Left lung (tissue), 4 donors: ENCODE measurements at regions not wholly inside any gene's neighbourhood (a gene's known extent, or its start where the extent isn't known, plus 50 kb on each side); places are given as distances from the start of the nearest gene placed in this dataset.

Experiments used
- ATAC-seq: fragments of 200-7000 bp; cut with Tn5 transposase; one replicate; pipeline ENCODE4 v1.9.1; 2020; ENCODE audit warnings: moderate library complexity
- DNase-seq, 4 donors: peaks; one replicate each; pipeline ENCODE4 v3.0.0-alpha.2; 2013 to 2020
- H3K27ac ChIP-seq, 2 donors: fragments of 200-600 bp; sonication (generic) in 1 of 2; one replicate each; pipeline versions ENCODE4 v1.5.0 to v1.8.0; 2020 to 2021
- H3K27me3 ChIP-seq, 2 donors: fragments of 200-600 bp; sonication (generic) in 1 of 2; one replicate each; pipeline versions ENCODE4 v1.5.0 to v1.8.0; 2020 to 2021
- H3K36me3 ChIP-seq, 2 donors: fragments of 200-600 bp; sonication (generic) in 1 of 2; one replicate each; pipeline versions ENCODE4 v1.5.0 to v1.8.0; 2020 to 2021
- H3K4me1 ChIP-seq, 2 donors: fragments of 200-600 bp; one replicate each; pipeline ENCODE4 v1.8.0; 2021
- H3K4me3 ChIP-seq, 2 donors: fragments of 200-600 bp; sonication (generic) in 1 of 2; one replicate each; pipeline versions ENCODE4 v1.5.0 to v1.8.0; 2020 to 2021; ENCODE audit warnings: mild to moderate bottlenecking in 1 of 2
- H3K9me3 ChIP-seq, 2 donors: fragments of 200-600 bp; sonication (generic) in 1 of 2; one replicate each; pipeline versions ENCODE4 v1.5.0 to v1.8.0; 2020 to 2021
- intact Hi-C, 2 donors: fragments of 100-400 bp; cut with DNase I; formaldehyde crosslinking; loops; one replicate each; pipeline versions ENCODE4 v1.11.2 to v1.14.2; 2022
- TF ChIP-seq, protein P1 (sequence below), 2 donors: fragments of 200-600 bp; sonication (generic) in 1 of 2; IDR thresholded peaks; one replicate each; pipeline versions ENCODE4 v1.5.0 to v1.8.0; 2021; ENCODE audit warnings: antibody characterized with exemption in 2 of 2
- donor health status: DM: no; HTN: yes; CAD: no.
- donor health status: DM: no; HTN: no; CAD: no.

DNA sequence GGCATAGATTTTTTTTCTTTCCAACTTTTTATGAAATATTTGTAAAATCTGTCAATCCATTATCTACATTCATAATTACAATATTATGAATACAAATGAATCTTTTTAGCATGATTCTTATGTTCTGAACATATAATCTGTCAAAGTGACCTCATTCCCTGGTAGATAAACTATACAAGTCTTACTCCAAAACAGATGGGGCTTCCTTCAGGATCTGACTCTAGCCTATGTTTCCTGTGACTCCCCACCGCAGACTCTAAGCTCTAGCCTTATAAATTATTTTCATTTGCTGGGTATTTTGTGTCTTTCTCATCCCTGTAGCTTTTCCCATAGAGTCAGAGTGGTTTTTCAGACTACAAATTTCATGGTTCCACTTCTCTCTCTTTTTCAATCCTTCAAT, 202.1 kb upstream of the KITLG start:
- H3K4me3 ChIP-seq, result no peak overlapping the region
- no peaks in the 10 kb centered on the region for H3K36me3 ChIP-seq
- intact Hi-C loops, result no loop called here
- ATAC-seq, result no peak
- no peak overlapping the region for H3K27ac ChIP-seq
- no peaks in the 10 kb centered on the region for H3K9me3 ChIP-seq
- DNase-seq, result no peak
- H3K4me1 ChIP-seq, result no peaks in the 10 kb centered on the region
- H3K27me3 ChIP-seq, result no peaks in the 10 kb centered on the region
- TF ChIP-seq, protein P1, sequence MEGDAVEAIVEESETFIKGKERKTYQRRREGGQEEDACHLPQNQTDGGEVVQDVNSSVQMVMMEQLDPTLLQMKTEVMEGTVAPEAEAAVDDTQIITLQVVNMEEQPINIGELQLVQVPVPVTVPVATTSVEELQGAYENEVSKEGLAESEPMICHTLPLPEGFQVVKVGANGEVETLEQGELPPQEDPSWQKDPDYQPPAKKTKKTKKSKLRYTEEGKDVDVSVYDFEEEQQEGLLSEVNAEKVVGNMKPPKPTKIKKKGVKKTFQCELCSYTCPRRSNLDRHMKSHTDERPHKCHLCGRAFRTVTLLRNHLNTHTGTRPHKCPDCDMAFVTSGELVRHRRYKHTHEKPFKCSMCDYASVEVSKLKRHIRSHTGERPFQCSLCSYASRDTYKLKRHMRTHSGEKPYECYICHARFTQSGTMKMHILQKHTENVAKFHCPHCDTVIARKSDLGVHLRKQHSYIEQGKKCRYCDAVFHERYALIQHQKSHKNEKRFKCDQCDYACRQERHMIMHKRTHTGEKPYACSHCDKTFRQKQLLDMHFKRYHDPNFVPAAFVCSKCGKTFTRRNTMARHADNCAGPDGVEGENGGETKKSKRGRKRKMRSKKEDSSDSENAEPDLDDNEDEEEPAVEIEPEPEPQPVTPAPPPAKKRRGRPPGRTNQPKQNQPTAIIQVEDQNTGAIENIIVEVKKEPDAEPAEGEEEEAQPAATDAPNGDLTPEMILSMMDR (IDR thresholded peaks at IDR 0.05), result no peak

DNA sequence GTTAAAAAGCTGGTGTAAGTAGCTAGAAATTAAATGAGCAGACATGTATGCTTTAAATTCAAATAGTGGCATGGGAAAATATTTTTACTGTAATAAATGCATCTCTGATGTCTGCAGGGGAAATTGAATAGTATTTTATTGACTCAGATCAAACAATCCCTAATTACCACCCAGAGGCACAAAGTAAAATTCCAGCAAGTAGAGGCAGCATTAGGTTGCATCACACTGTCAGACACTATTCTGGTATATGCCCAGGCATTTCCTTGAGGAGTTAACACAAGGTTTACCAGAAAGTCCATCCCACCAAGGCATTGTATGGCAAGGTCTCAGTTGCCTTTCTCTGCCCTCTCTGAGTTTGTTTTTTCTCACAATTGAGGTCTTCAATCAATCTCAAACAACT, 201.6 kb upstream of the KITLG start:
- no peaks in the 10 kb centered on the region for H3K27me3 ChIP-seq
- H3K9me3 ChIP-seq, result no peaks in the 10 kb centered on the region
- intact Hi-C loops, result no loop called here
- no peaks in the 10 kb centered on the region for H3K4me1 ChIP-seq
- H3K4me3 ChIP-seq, result no peak overlapping the region
- DNase-seq (no peak), ATAC-seq (no peak)
- TF ChIP-seq, protein P1 (IDR thresholded peaks at IDR 0.05), result no peak
- H3K27ac ChIP-seq, result no peak overlapping the region
- no peaks in the 10 kb centered on the region for H3K36me3 ChIP-seq

DNA sequence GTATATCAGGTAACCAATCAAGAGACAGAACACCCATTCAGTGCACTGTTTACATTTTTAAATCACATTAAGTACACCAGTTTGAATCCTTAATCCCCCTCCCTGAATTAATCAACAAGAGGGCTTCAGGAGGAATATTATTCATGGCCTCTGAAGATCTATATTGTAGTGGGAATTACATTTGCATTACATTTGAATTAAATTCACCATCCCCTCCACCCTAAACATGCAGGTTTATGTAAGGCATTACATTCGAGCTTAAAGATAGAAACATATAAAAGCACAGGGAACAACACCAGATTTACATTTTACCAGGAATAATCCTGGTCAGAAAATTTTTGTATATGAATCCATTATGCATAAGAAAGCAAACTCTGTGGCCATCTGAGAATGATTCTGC, 197.8 kb upstream of the KITLG start:
- Histone ChIP-seq H3K4me3 (no peak overlapping the region), H3K4me1 (no peaks in the 10 kb centered on the region), H3K36me3 (no peaks in the 10 kb centered on the region), H3K27me3 (no peaks in the 10 kb centered on the region), H3K27ac (no peak overlapping the region), H3K9me3 (no peaks in the 10 kb centered on the region)
- DNase-seq, result no peak
- no peak for ATAC-seq
- TF ChIP-seq, protein P1 (IDR thresholded peaks at IDR 0.05), result no peak
- intact Hi-C loops, result no loop called here

DNA sequence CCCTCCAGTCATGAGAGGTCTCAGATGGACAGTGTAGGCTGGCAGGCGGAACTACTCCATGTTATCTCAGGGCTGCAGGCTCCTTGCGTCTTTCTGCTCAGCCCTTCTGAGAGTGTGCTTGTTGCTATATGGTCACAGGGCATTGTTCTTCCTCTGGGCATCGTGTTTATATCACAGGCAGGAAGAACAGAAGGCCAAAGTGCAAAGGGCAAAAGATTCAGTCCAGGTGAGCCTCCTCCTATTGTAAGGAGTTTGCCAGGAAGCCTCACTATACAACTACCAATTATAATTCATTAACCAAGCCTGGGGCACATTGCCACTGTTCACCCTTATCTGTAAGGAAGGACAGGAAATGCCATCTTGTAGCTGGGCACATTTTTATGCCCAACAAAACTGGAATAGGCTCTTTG, 195.5 kb upstream of the KITLG start:
- Histone ChIP-seq H3K27me3 (no peaks in the 10 kb centered on the region), H3K4me1 (no peaks in the 10 kb centered on the region), H3K4me3 (no peak overlapping the region), H3K27ac (peak overlapping the region in 1 of 2 donors; percentile 10), H3K36me3 (no peaks in the 10 kb centered on the region), H3K9me3 (no peaks in the 10 kb centered on the region)
- DNase-seq, result no peak
- intact Hi-C loops, result no loop called here
- ATAC-seq, result peak; percentile 47
- TF ChIP-seq, protein P1 (IDR thresholded peaks at IDR 0.05), result no peak

DNA sequence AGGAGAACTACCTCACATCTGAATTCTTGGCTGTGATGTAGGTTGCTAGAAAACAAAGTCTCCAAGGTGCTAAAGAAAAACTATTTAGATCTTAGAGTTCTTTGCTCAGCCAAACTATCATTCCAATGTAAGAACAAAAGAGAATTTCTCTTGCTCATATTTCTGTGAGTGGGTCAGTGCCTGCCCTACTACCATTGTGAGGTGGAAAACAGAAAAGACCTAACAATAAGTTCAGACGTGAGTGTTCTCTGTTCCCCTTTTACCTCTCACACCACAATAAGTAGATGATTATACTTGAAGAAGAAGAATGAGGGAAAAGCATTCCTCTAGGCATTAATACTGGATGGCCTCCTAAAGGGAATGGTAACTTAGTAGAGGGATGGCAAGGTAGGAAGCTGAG, 187.4 kb upstream of the KITLG start:
- DNase-seq (no peak), ATAC-seq (no peak)
- TF ChIP-seq, protein P1 (IDR thresholded peaks at IDR 0.05), result no peak
- no peaks in the 10 kb centered on the region for H3K36me3 ChIP-seq
- H3K27ac ChIP-seq, result no peak overlapping the region
- no peak overlapping the region for H3K4me3 ChIP-seq
- intact Hi-C loops, result no loop called here
- H3K9me3 ChIP-seq, result no peaks in the 10 kb centered on the region
- H3K27me3 ChIP-seq, result no peaks in the 10 kb centered on the region
- H3K4me1 ChIP-seq, result no peaks in the 10 kb centered on the region
